Lung (tissue), 11 donors: ENCODE measurements at regions not wholly inside any gene's neighbourhood (a gene's known extent, or its start where the extent isn't known, plus 50 kb on each side); places are given as distances from the start of the nearest gene placed in this dataset.

Experiments used
- ATAC-seq: fragments of 200-7000 bp; cut with Tn5 transposase; one replicate; pipeline ENCODE4 v1.9.1; 2020; ENCODE audit warnings: moderate number of reproducible peaks; ENCODE audit not compliant: insufficient read depth, low FRiP score
- DNase-seq, 3 donors: peaks; one replicate each; pipeline ENCODE4 v3.0.0-alpha.2; 2013 to 2017
- H3K27ac ChIP-seq, 2 donors: one replicate each; pipeline ENCODE4 v1.5.1; 2013; ENCODE audit warnings: mild to moderate bottlenecking in 2 of 2, moderate library complexity in 2 of 2, control low read depth in 1 of 2, inconsistent platforms in 1 of 2, low read depth in 1 of 2, low read length in 1 of 2
- H3K27me3 ChIP-seq, 3 donors: one replicate each; pipeline ENCODE4 v1.5.1; 2013; ENCODE audit warnings: low read length in 2 of 3; ENCODE audit not compliant: control insufficient read depth in 3 of 3, insufficient read depth in 3 of 3
- H3K36me3 ChIP-seq, 4 donors: one replicate each; pipeline ENCODE4 v1.5.1; 2013; ENCODE audit warnings: low read length in 4 of 4, mild to moderate bottlenecking in 1 of 4, moderate library complexity in 1 of 4; ENCODE audit not compliant: control insufficient read depth in 4 of 4, insufficient read depth in 4 of 4
- H3K4me1 ChIP-seq, 5 donors: one replicate each; pipeline ENCODE4 v1.5.1; 2013; ENCODE audit warnings: low read length in 5 of 5, mild to moderate bottlenecking in 2 of 5, moderate library complexity in 1 of 5; ENCODE audit not compliant: control insufficient read depth in 5 of 5, insufficient read depth in 5 of 5
- H3K4me3 ChIP-seq: one replicate; pipeline ENCODE4 v1.5.1; 2013; ENCODE audit warnings: mild to moderate bottlenecking, control low read depth, moderate library complexity
- H3K9ac ChIP-seq, 2 donors: one replicate each; pipeline ENCODE4 v1.5.1; 2013; ENCODE audit warnings: low read length in 2 of 2, control low read depth in 1 of 2; ENCODE audit not compliant: insufficient read depth in 1 of 2
- H3K9me3 ChIP-seq, 4 donors: one replicate each; pipeline ENCODE4 v1.5.1; 2013; ENCODE audit warnings: low read length in 3 of 4, mild to moderate bottlenecking in 1 of 4, moderate library complexity in 1 of 4; ENCODE audit not compliant: control insufficient read depth in 4 of 4, insufficient read depth in 3 of 4
- WGBS, 2 donors: extraction: QIAGEN DNeasy Blood & Tissue Kit; methylation state at CpG; one replicate each; pipeline ENCODE4 v1.1.7; 2013; 5-methylcytosine and 5-hydroxymethylcytosine counted together
- TF ChIP-seq, protein P1 (sequence below): IDR thresholded peaks from 2 replicates; pipeline ENCODE4 v1.5.1; 2012; ENCODE audit warnings: mild to moderate bottlenecking; ENCODE audit errors: control extremely low read depth, extremely low read depth
- donor health status: control.
- donor health status: control.
- donor health status: Bipolar disorder and iron deficiency.
- donor health status: healthy.
- donor health status: DM: yes; HTN: yes; CAD: no.

DNA sequence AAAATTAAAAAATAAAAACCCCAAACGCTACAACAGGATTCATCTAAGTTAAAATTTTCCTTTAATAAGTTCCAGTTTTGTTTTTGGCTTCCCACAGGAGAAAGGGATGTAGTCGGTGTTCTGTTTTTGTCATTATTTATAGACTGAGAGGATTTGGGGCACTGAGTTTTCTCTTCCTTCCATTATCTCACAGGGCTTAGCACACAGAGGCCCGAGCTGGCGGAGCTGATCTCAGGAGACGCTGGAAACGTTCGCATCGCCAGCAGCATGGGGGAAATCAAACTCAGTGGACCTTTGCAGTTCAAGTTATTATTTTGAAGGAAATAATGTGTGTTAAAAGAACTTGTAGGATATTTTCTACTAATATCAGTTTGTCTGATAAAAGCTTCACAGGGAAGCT lies 669.7 kb upstream of the SALL3 start:
- Histone ChIP-seq H3K4me3 (no peak overlapping the region), H3K4me1 (peaks cover 0 to 15% (median 2%) of the 10 kb centered on the region in 5 donors), H3K9ac (no peak overlapping the region), H3K36me3 (no peaks in the 10 kb centered on the region), H3K27me3 (peaks cover 0 to 8% (median 0%) of the 10 kb centered on the region in 3 donors), H3K9me3 (peaks cover 0 to 14% (median 0%) of the 10 kb centered on the region in 4 donors), H3K27ac (no peak overlapping the region)
- WGBS, 2 donors = 71 to 85% methylated on average over 8 of the region's 8 CpGs
- TF ChIP-seq, protein P1, sequence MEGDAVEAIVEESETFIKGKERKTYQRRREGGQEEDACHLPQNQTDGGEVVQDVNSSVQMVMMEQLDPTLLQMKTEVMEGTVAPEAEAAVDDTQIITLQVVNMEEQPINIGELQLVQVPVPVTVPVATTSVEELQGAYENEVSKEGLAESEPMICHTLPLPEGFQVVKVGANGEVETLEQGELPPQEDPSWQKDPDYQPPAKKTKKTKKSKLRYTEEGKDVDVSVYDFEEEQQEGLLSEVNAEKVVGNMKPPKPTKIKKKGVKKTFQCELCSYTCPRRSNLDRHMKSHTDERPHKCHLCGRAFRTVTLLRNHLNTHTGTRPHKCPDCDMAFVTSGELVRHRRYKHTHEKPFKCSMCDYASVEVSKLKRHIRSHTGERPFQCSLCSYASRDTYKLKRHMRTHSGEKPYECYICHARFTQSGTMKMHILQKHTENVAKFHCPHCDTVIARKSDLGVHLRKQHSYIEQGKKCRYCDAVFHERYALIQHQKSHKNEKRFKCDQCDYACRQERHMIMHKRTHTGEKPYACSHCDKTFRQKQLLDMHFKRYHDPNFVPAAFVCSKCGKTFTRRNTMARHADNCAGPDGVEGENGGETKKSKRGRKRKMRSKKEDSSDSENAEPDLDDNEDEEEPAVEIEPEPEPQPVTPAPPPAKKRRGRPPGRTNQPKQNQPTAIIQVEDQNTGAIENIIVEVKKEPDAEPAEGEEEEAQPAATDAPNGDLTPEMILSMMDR = no peak
- DNase-seq (no peak), ATAC-seq (no peak)

DNA sequence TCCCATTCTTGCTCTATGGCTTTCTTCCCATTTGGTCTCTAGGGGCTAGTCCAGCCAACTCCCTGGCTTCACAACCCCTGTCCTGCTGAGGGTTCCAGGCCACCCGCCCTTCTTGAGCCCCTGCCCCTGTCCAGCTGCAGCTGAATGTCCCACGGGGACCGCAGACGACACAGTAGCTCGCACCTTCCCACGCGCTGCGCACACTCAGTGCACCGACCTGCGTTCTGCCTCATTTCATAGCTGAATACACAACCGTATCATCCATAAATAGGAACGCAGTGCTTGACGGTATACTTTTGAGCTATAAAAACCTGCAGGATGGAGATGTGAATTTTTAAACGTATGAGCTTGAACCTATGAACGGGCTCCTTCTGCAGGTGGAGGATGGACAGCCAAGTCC lies 660.4 kb upstream of the SALL3 start:
- no peak for ATAC-seq
- Histone ChIP-seq H3K4me3 (no peak overlapping the region), H3K36me3 (no peaks in the 10 kb centered on the region), H3K4me1 (peaks cover 0 to 17% (median 6%) of the 10 kb centered on the region in 5 donors), H3K27ac (no peak overlapping the region), H3K9ac (no peak overlapping the region), H3K27me3 (no peaks in the 10 kb centered on the region), H3K9me3 (peaks cover 0 to 2% (median 0%) of the 10 kb centered on the region in 4 donors)
- TF ChIP-seq, protein P1 = no peak
- DNase-seq = no peak
- WGBS, 2 donors = 91 to 92% methylated on average over 15 of the region's 15 CpGs

DNA sequence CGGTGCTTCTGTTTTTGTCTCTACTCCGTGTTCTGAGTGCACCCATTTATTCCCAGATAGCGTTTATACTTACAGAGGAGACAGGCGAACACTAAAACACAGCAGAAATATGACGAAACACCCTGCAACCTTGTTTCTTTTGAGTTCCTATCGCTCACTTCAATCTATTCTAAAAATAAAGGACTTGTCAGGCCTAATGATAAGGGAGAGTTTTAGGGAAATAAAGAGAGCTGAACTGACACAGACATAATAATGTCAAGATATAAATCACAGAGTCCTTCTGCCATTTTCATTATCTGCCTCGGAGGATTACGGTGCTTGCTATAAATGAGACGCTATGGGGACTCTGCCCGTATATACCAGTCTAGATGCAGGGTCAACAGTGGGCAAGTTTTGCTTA lies 659.7 kb upstream of the SALL3 start:
- TF ChIP-seq, protein P1 = no peak
- Histone ChIP-seq H3K9me3 (no peaks in the 10 kb centered on the region), H3K27ac (no peak overlapping the region), H3K4me3 (no peak overlapping the region), H3K36me3 (no peaks in the 10 kb centered on the region), H3K9ac (no peak overlapping the region), H3K27me3 (no peaks in the 10 kb centered on the region), H3K4me1 (peaks cover 0 to 19% (median 6%) of the 10 kb centered on the region in 5 donors)
- WGBS, 2 donors = 86 to 88% methylated on average over 10 of the region's 10 CpGs
- DNase-seq = no peak
- no peak for ATAC-seq

DNA sequence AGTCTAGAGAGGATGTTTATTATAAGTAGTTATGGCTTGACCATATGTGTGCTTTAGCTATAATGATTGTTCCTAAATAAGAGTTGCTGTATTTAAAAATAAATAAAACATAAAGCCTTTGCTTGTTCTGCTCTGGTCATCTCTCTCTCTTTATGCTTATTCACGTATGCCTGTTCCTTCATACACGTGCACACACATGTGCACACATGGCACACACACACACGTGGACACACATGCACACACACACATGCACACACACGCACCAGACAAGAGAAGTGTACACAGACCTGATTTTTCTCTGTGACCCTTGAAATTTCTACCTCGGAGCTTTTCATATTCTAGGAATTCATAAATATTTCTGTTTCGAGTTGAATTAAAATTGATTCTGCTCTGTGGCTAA lies 658.2 kb upstream of the SALL3 start:
- ATAC-seq = no peak
- Histone ChIP-seq H3K9me3 (no peaks in the 10 kb centered on the region), H3K4me3 (no peak overlapping the region), H3K27me3 (no peaks in the 10 kb centered on the region), H3K27ac (no peak overlapping the region), H3K9ac (no peak overlapping the region), H3K4me1 (peaks cover 0 to 19% (median 6%) of the 10 kb centered on the region in 5 donors), H3K36me3 (no peaks in the 10 kb centered on the region)
- peak in 2 of 3 donors; percentile 24 to 36 for DNase-seq
- WGBS, 2 donors = 81 to 85% methylated on average over 6 of the region's 6 CpGs
- TF ChIP-seq, protein P1 = no peak
